ENCODE measurements at regions not wholly inside any gene's neighbourhood (a gene's known extent, or its start where the extent isn't known, plus 50 kb on each side); places are given as distances from the start of the nearest gene placed in this dataset.
"Not testable (repeated sequence)": the region's sequence is repeated elsewhere in the genome, so short reads cannot be mapped to it uniquely, and the experiment has no call there.

GRCh38 chr3:10628891-10629670, 123.7 kb upstream of the ATP2B2 start:
- DNase-seq: no peak

- no peak for DNase-seq
These were observed 124.3 kb upstream of the ATP2B2 start for GRCh38 chr3:10629671-10630040.

- no peak for DNase-seq
These were observed 125.8 kb upstream of the ATP2B2 start for GRCh38 chr3:10631224-10631623.

GRCh38 chr3:10632125-10632524, 126.7 kb upstream of the ATP2B2 start:
- no peak for DNase-seq

GRCh38 chr3:10632741-10633140, 127.4 kb upstream of the ATP2B2 start:
- no peak for DNase-seq

GRCh38 chr3:10635446-10636076, 130.2 kb upstream of the ATP2B2 start:
- no peak for DNase-seq

- DNase-seq: no peak
These were observed 132.0 kb upstream of the ATP2B2 start for GRCh38 chr3:10637342-10637741.

- DNase-seq: no peak
These were observed 133.1 kb upstream of the ATP2B2 start for GRCh38 chr3:10638466-10638865.

GRCh38 chr3:10641760-10642159, 136.4 kb upstream of the ATP2B2 start:
- no peak for DNase-seq

GRCh38 chr3:10644189-10644588, 138.8 kb upstream of the ATP2B2 start:
- DNase-seq: no peak

GRCh38 chr3:10645800-10646199, 140.4 kb upstream of the ATP2B2 start:
- DNase-seq: no peak

GRCh38 chr3:10646531-10647335, 141.3 kb upstream of the ATP2B2 start:
- no peak for DNase-seq

- DNase-seq: no peak
These were observed 142.0 kb upstream of the ATP2B2 start for GRCh38 chr3:10647376-10647775.

- no peak for DNase-seq
These were observed 142.8 kb upstream of the ATP2B2 start for GRCh38 chr3:10648181-10648580.

- not testable (repeated sequence) for DNase-seq
These were observed 144.1 kb upstream of the ATP2B2 start for GRCh38 chr3:10649463-10649862.

GRCh38 chr3:10651506-10651905, 146.1 kb upstream of the ATP2B2 start:
- no peak for DNase-seq

- DNase-seq: no peak
These were observed 147.9 kb upstream of the ATP2B2 start for GRCh38 chr3:10653241-10653640.

GRCh38 chr3:10653866-10654611, 148.7 kb upstream of the ATP2B2 start:
- no peak for DNase-seq

GRCh38 chr3:10655105-10655504, 149.7 kb upstream of the ATP2B2 start:
- no peak for DNase-seq

GRCh38 chr3:10657339-10657738, 152.0 kb upstream of the ATP2B2 start:
- DNase-seq: not testable (repeated sequence)

- no peak for DNase-seq
These were observed 150.4 kb upstream of the SLC6A11 start for GRCh38 chr3:10665592-10665991.

GRCh38 chr3:10666621-10667020, 149.4 kb upstream of the SLC6A11 start:
- peak in 1 of 2 donors; percentile 2 for DNase-seq

GRCh38 chr3:10667269-10667668, 148.8 kb upstream of the SLC6A11 start:
- no peak for DNase-seq

Measured in inflammatory macrophage treated with lipopolysaccharide for 1 hour (primary cell).